Osteocyte (in vitro differentiated cells): ENCODE measurements at regions not wholly inside any gene's neighbourhood (a gene's known extent, or its start where the extent isn't known, plus 50 kb on each side); places are given as distances from the start of the nearest gene placed in this dataset.

ENCODE experiments used
- DNase-seq: peaks from one replicate; pipeline ENCODE4 v3.0.0; 2021; ENCODE audit warnings: mixed read lengths; ENCODE audit not compliant: unreplicated experiment; ENCODE audit errors: extremely low spot score
- H3K27ac Mint-ChIP-seq: one replicate; pipeline ENCODE4 v1.8.0; 2021; ENCODE audit warnings: mild to moderate bottlenecking, mixed read lengths; ENCODE audit not compliant: unreplicated experiment
- H3K27me3 Mint-ChIP-seq: one replicate; pipeline ENCODE4 v1.8.0; 2021; ENCODE audit warnings: mixed read lengths; ENCODE audit not compliant: unreplicated experiment
- H3K36me3 Mint-ChIP-seq: one replicate; pipeline ENCODE4 v1.8.0; 2021; ENCODE audit warnings: mixed read lengths; ENCODE audit not compliant: unreplicated experiment
- H3K4me1 Mint-ChIP-seq: one replicate; pipeline ENCODE4 v1.8.0; 2021; ENCODE audit warnings: mixed read lengths; ENCODE audit not compliant: unreplicated experiment
- H3K4me3 Mint-ChIP-seq: one replicate; pipeline ENCODE4 v1.8.0; 2021; ENCODE audit warnings: mild to moderate bottlenecking, moderate library complexity, mixed read lengths; ENCODE audit not compliant: unreplicated experiment
- H3K9me3 Mint-ChIP-seq: one replicate; pipeline ENCODE4 v1.8.0; 2021; ENCODE audit warnings: mixed read lengths; ENCODE audit not compliant: unreplicated experiment
- CTCF ChIP-seq: fragments of 200-600 bp; sonication (generic); IDR thresholded peaks from 2 replicates; pipeline ENCODE4 v1.5.0; 2021; ENCODE audit warnings: antibody characterized with exemption, mild to moderate bottlenecking, moderate library complexity

GRCh38 chr22:47379037-47379436 lies 616.6 kb downstream of the TBC1D22A start:
- no peak for DNase-seq
- Mint-ChIP-seq H3K4me3 (no peak overlapping the region), H3K27me3 (no peaks in the 10 kb centered on the region), H3K36me3 (peaks cover 2% of the 10 kb centered on the region), H3K4me1 (no peaks in the 10 kb centered on the region), H3K9me3 (peaks cover 24% of the 10 kb centered on the region), H3K27ac (no peak overlapping the region)
- no peak for TF ChIP-seq CTCF

- Mint-ChIP-seq H3K27me3 (no peaks in the 10 kb centered on the region), H3K4me1 (no peaks in the 10 kb centered on the region), H3K4me3 (no peak overlapping the region), H3K9me3 (peaks cover 21% of the 10 kb centered on the region), H3K27ac (no peak overlapping the region), H3K36me3 (peaks cover 2% of the 10 kb centered on the region)
- TF ChIP-seq CTCF = no peak
- DNase-seq = no peak
Measured at GRCh38 chr22:47377926-47378560, 615.6 kb downstream of the TBC1D22A start.

- Mint-ChIP-seq H3K27me3 (no peaks in the 10 kb centered on the region), H3K4me3 (no peak overlapping the region), H3K27ac (no peak overlapping the region), H3K4me1 (no peaks in the 10 kb centered on the region), H3K9me3 (peaks cover 16% of the 10 kb centered on the region), H3K36me3 (peaks cover 2% of the 10 kb centered on the region)
- DNase-seq = no peak
- no peak for TF ChIP-seq CTCF
Measured at GRCh38 chr22:47376901-47377505, 614.6 kb downstream of the TBC1D22A start.

GRCh38 chr22:47376322-47376700 lies 613.9 kb downstream of the TBC1D22A start:
- TF ChIP-seq CTCF = no peak
- no peaks in the 10 kb centered on the region for H3K27me3 Mint-ChIP-seq
- H3K9me3 Mint-ChIP-seq = peaks cover 10% of the 10 kb centered on the region
- no peak for DNase-seq
- H3K4me1 Mint-ChIP-seq = no peaks in the 10 kb centered on the region
- H3K27ac Mint-ChIP-seq = no peak overlapping the region
- H3K4me3 Mint-ChIP-seq = no peak overlapping the region
- peaks cover 2% of the 10 kb centered on the region for H3K36me3 Mint-ChIP-seq

- no peak for DNase-seq
- no peak overlapping the region for H3K4me3 Mint-ChIP-seq
- H3K27ac Mint-ChIP-seq = no peak overlapping the region
- peaks cover 9% of the 10 kb centered on the region for H3K9me3 Mint-ChIP-seq
- H3K27me3 Mint-ChIP-seq = no peaks in the 10 kb centered on the region
- H3K4me1 Mint-ChIP-seq = no peaks in the 10 kb centered on the region
- H3K36me3 Mint-ChIP-seq = peaks cover 2% of the 10 kb centered on the region
- TF ChIP-seq CTCF = no peak
Measured at GRCh38 chr22:47375621-47376321, 613.3 kb downstream of the TBC1D22A start.
